A549 (cell line): ENCODE measurements at regions not wholly inside any gene's neighbourhood (a gene's known extent, or its start where the extent isn't known, plus 50 kb on each side); places are given as distances from the start of the nearest gene placed in this dataset.

Experiments used
- ATAC-seq, 2 experiments: fragments of 200-7000 bp in 1 of 2; fragments of >200 bp in 1 of 2; cut with Nextera tagmentation in 1 of 2; cut with Tn5 transposase in 1 of 2; 3 replicates each; pipeline versions ENCODE4 v1.8.0 to v1.9.1; 2018 to 2020; ENCODE audit warnings: mild to moderate bottlenecking in 1 of 2, moderate library complexity in 1 of 2
- CTCF ChIA-PET: fragments of 300-600 bp; sonication (Branson Sonifier 250); formaldehyde crosslinking; extraction: SDS; loops from one replicate; lab custom pipeline; 2021; ENCODE audit warnings: antibody characterized with exemption, inconsistent platforms; lab: Yijun Ruan, JAX
- POLR2A ChIA-PET: fragments of 350-600 bp; formaldehyde crosslinking; extraction: SDS; loops from one replicate; lab custom pipeline; 2021; ENCODE audit warnings: antibody characterized with exemption, inconsistent platforms; lab: Yijun Ruan, JAX
- DNase-seq, 2 experiments: peaks; one replicate each; pipeline versions ENCODE4 v3.0.0 to v3.0.0-alpha.2; 2011 to 2016; ENCODE audit warnings: low read depth in 1 of 2, low spot score in 1 of 2
- FAIRE-seq: peaks from 2 replicates; lab custom pipeline; 2011; peaks lifted over from hg19 to GRCh38; lab: Jason Lieb, UNC
- H3K27ac ChIP-seq, 2 experiments: fragments of >200 bp; sonication (Bioruptor Twin); formaldehyde crosslinking; 3 replicates each; pipeline ENCODE4 v1.5.1; 2016 to 2017
- H3K4me1 ChIP-seq: fragments of >200 bp; sonication (Bioruptor Twin); formaldehyde crosslinking; 3 replicates; pipeline ENCODE4 v1.6.1; 2016
- H3K4me2 ChIP-seq: fragments of >200 bp; sonication (Bioruptor Twin); formaldehyde crosslinking; 3 replicates; pipeline ENCODE4 v1.6.1; 2016
- H3K4me3 ChIP-seq: fragments of >200 bp; sonication (Bioruptor Twin); formaldehyde crosslinking; 3 replicates; pipeline ENCODE4 v1.5.1; 2016
- H3K9me3 ChIP-seq: fragments of >200 bp; sonication (Bioruptor Twin); formaldehyde crosslinking; 3 replicates; pipeline ENCODE4 v1.6.1; 2016
- BHLHE40 ChIP-seq: IDR thresholded peaks from 2 replicates; pipeline ENCODE4 v1.6.1; 2012; ENCODE audit warnings: low read depth, low read length, inconsistent platforms
- CHD4 ChIP-seq: fragments of 200-600 bp; sonication (generic); IDR thresholded peaks from 2 replicates; pipeline ENCODE4 v1.6.1; 2016; ENCODE audit warnings: antibody characterized with exemption, mild to moderate bottlenecking, borderline replicate concordance
- ELK1 ChIP-seq: fragments of 150-350 bp; IDR thresholded peaks from 2 replicates; pipeline ENCODE4 v1.6.1; 2014; ENCODE audit warnings: low read depth, mild to moderate bottlenecking, low read length
- ESRRA ChIP-seq: fragments of 150-350 bp; IDR thresholded peaks from 2 replicates; pipeline ENCODE4 v1.6.1; 2014; ENCODE audit warnings: mild to moderate bottlenecking, low read length, borderline replicate concordance
- FOSL2 ChIP-seq, 2 experiments: fragments of 450-650 bp in 1 of 2; fragments of >200 bp in 1 of 2; sonication (Bioruptor Twin) in 1 of 2; formaldehyde crosslinking; IDR thresholded peaks; 2 replicates each; pipeline versions ENCODE4 v1.5.0 to v1.6.1; 2016 to 2020; ENCODE audit warnings: mild to moderate bottlenecking in 1 of 2, moderate library complexity in 1 of 2
- HDAC2 ChIP-seq: fragments of 200-600 bp; sonication (generic); IDR thresholded peaks from 2 replicates; pipeline ENCODE4 v1.6.1; 2016
- HEYL ChIP-seq: fragments of 250-450 bp; sonication (Bioruptor Pico); IDR thresholded peaks from 2 replicates; pipeline ENCODE4 v1.8.0; 2021; ENCODE audit warnings: mild to moderate bottlenecking, moderate library complexity
- HMGXB4 ChIP-seq: fragments of 250-450 bp; sonication (Bioruptor Pico); IDR thresholded peaks from 2 replicates; pipeline ENCODE4 v1.5.0; 2021; ENCODE audit warnings: mild to moderate bottlenecking, moderate library complexity, borderline replicate concordance
- HOXB13 ChIP-seq: fragments of 250-450 bp; sonication (Bioruptor Pico); IDR thresholded peaks from 2 replicates; pipeline ENCODE4 v1.5.0; 2020; ENCODE audit warnings: low read depth, mild to moderate bottlenecking, moderate library complexity
- HOXB5 ChIP-seq: fragments of 250-450 bp; sonication (Bioruptor Pico); IDR thresholded peaks from 2 replicates; pipeline ENCODE4 v1.5.0; 2020; ENCODE audit warnings: mild to moderate bottlenecking, moderate library complexity
- JUN ChIP-seq, 2 experiments: fragments of >200 bp; sonication (Bioruptor Twin); formaldehyde crosslinking; IDR thresholded peaks; 2 replicates in 1 of 2; 3 replicates in 1 of 2; pipeline ENCODE4 v1.6.1; 2016 to 2017
- JUNB ChIP-seq: fragments of >200 bp; sonication (Bioruptor Twin); formaldehyde crosslinking; IDR thresholded peaks from 2 replicates; pipeline ENCODE4 v1.6.1; 2016
- MAFK ChIP-seq: fragments of 450-650 bp; IDR thresholded peaks from 2 replicates; pipeline ENCODE4 v1.6.1; 2014; ENCODE audit not compliant: partially characterized antibody
- MAX ChIP-seq: IDR thresholded peaks from 2 replicates; pipeline ENCODE4 v1.6.1; 2012
- PHF8 ChIP-seq: fragments of 200-600 bp; sonication (generic); IDR thresholded peaks from 2 replicates; pipeline ENCODE4 v1.6.1; 2016; ENCODE audit warnings: low read depth, mild to moderate bottlenecking, antibody characterized with exemption, moderate library complexity, borderline replicate concordance
- POLR2A ChIP-seq: IDR thresholded peaks from 2 replicates; pipeline ENCODE4 v1.6.1; 2012; ENCODE audit warnings: mild to moderate bottlenecking, low read length
- RARB ChIP-seq: fragments of 250-450 bp; sonication (Bioruptor Pico); IDR thresholded peaks from 2 replicates; pipeline ENCODE4 v1.8.0; 2021; ENCODE audit warnings: mild to moderate bottlenecking, moderate library complexity
- RCOR1 ChIP-seq: fragments of 150-350 bp; IDR thresholded peaks from 2 replicates; pipeline ENCODE4 v1.6.1; 2014; ENCODE audit warnings: antibody characterized with exemption, low read length, low read depth
- RFX5 ChIP-seq: fragments of 450-650 bp; IDR thresholded peaks from 2 replicates; pipeline ENCODE4 v1.7.1; 2014; ENCODE audit warnings: antibody characterized with exemption, mild to moderate bottlenecking, moderate library complexity
- RNF2 ChIP-seq: fragments of 200-600 bp; sonication (generic); IDR thresholded peaks from 2 replicates; pipeline ENCODE4 v1.6.1; 2016; ENCODE audit warnings: low read depth, mild to moderate bottlenecking, antibody characterized with exemption, moderate library complexity, borderline replicate concordance
- SREBF2 ChIP-seq: fragments of 450-650 bp; IDR thresholded peaks from 2 replicates; pipeline ENCODE4 v1.6.1; 2014; ENCODE audit warnings: mild to moderate bottlenecking, moderate library complexity
- TP53 ChIP-seq: fragments of 250-450 bp; sonication (Bioruptor Pico); IDR thresholded peaks from 2 replicates; pipeline ENCODE4 v1.5.0; 2021; ENCODE audit warnings: mild to moderate bottlenecking, moderate library complexity
- ZC3H11A ChIP-seq: fragments of 450-650 bp; IDR thresholded peaks from 2 replicates; pipeline ENCODE4 v1.6.1; 2014; ENCODE audit warnings: antibody characterized with exemption, mild to moderate bottlenecking
- WGBS: methylation state at CpG from one replicate; pipeline ENCODE4 v1.1.6; 2017; ENCODE audit errors: missing lambda C conversion rate; 5-methylcytosine and 5-hydroxymethylcytosine counted together
- TF ChIP-seq, protein P1 (sequence below): IDR thresholded peaks from 2 replicates; pipeline ENCODE4 v1.6.1; 2012
- TF ChIP-seq, protein P2 (sequence below): fragments of 450-650 bp; IDR thresholded peaks from 2 replicates; pipeline ENCODE4 v1.6.1; 2014; ENCODE audit warnings: antibody characterized with exemption
- TF ChIP-seq, protein P3 (sequence below): fragments of >200 bp; sonication (Bioruptor Twin); formaldehyde crosslinking; IDR thresholded peaks from 3 replicates; pipeline ENCODE4 v1.6.1; 2016

GRCh38 chr5:124089578-124089977 lies 577.6 kb downstream of the CSNK1G3 start:
- 33% methylated on average over 2 of the region's 2 CpGs for WGBS
- no peak for DNase-seq
- Histone ChIP-seq H3K4me2 (no peak overlapping the region), H3K27ac (no peak overlapping the region), H3K9me3 (no peaks in the 10 kb centered on the region), H3K4me3 (no peak overlapping the region), H3K4me1 (no peaks in the 10 kb centered on the region)
- no peak for ATAC-seq
- ChIA-PET POLR2A (no interaction called here), CTCF (no interaction called here)
- TF ChIP-seq HMGXB4 (CRISPR knock-in tag): no peak
- TF ChIP-seq HDAC2: no peak
- no peak for TF ChIP-seq MAFK
- TF ChIP-seq JUN (IDR thresholded peaks at IDR 0.05): no peak
- no peak for TF ChIP-seq POLR2A
- no peak for TF ChIP-seq SREBF2
- no peak for TF ChIP-seq ELK1
- FAIRE-seq: no peak

- no peaks in the 10 kb centered on the region for H3K9me3 ChIP-seq
- no peaks in the 10 kb centered on the region for H3K4me1 ChIP-seq
- ATAC-seq: no peak
- no peak for FAIRE-seq
- POLR2A ChIA-PET: no interaction called here
- H3K4me3 ChIP-seq: no peak overlapping the region
- DNase-seq: no peak
- H3K27ac ChIP-seq: no peak overlapping the region
- no peak for TF ChIP-seq ELK1
- no peak for TF ChIP-seq BHLHE40
- TF ChIP-seq, protein P1, sequence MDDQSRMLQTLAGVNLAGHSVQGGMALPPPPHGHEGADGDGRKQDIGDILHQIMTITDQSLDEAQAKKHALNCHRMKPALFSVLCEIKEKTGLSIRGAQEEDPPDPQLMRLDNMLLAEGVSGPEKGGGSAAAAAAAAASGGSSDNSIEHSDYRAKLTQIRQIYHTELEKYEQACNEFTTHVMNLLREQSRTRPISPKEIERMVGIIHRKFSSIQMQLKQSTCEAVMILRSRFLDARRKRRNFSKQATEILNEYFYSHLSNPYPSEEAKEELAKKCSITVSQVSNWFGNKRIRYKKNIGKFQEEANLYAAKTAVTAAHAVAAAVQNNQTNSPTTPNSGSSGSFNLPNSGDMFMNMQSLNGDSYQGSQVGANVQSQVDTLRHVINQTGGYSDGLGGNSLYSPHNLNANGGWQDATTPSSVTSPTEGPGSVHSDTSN: no peak
- no peak for TF ChIP-seq HDAC2
- TF ChIP-seq, protein P2, sequence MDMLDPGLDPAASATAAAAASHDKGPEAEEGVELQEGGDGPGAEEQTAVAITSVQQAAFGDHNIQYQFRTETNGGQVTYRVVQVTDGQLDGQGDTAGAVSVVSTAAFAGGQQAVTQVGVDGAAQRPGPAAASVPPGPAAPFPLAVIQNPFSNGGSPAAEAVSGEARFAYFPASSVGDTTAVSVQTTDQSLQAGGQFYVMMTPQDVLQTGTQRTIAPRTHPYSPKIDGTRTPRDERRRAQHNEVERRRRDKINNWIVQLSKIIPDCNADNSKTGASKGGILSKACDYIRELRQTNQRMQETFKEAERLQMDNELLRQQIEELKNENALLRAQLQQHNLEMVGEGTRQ: no peak
- no peak for TF ChIP-seq HOXB13
- no peak for TF ChIP-seq ESRRA
- no peak for TF ChIP-seq HEYL (CRISPR knock-in tag)
- TF ChIP-seq ZC3H11A: no peak
- no peak for TF ChIP-seq FOSL2 (IDR thresholded peaks at IDR 0.05)
- no peak for TF ChIP-seq FOSL2 (CRISPR knock-in tag; IDR thresholded peaks at IDR 0.05)
- TF ChIP-seq, all 56 proteins: peak for 0
- no peak overlapping the region for H3K4me2 ChIP-seq
- CTCF ChIA-PET: no interaction called here
- 23% methylated on average over 5 of the region's 5 CpGs for WGBS
These were observed 576.5 kb downstream of the CSNK1G3 start for GRCh38 chr5:124088289-124089032.

DNA sequence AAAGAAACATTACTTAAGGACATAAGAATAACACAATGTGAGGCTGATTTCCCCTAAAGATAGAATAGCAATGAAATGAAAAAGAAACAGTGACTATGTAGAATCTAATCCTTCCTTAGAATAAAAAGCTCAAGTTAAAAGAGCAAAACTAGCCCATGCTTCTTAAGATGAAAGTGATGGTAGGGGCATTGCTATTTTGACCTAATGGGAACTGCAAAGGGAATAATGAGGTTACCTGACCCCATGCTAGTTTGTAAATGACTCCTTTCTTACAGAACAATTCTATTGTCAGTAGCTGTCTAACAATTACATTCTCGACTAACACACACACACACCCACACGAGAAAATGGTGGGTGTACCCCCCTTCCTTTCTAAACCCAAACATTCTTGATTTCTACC lies 575.8 kb downstream of the CSNK1G3 start:
- Histone ChIP-seq H3K4me3 (no peak overlapping the region), H3K4me1 (no peaks in the 10 kb centered on the region), H3K9me3 (no peaks in the 10 kb centered on the region), H3K27ac (no peak overlapping the region), H3K4me2 (no peak overlapping the region)
- ChIA-PET POLR2A (no interaction called here), CTCF (no interaction called here)
- DNase-seq (no peak), FAIRE-seq (no peak), ATAC-seq (no peak)
- WGBS: 20% methylated on average over 2 of the region's 2 CpGs
- TF ChIP-seq MAX: no peak
- TF ChIP-seq PHF8: no peak
- no peak for TF ChIP-seq RCOR1
- TF ChIP-seq, protein P2: no peak
- TF ChIP-seq, protein P3, sequence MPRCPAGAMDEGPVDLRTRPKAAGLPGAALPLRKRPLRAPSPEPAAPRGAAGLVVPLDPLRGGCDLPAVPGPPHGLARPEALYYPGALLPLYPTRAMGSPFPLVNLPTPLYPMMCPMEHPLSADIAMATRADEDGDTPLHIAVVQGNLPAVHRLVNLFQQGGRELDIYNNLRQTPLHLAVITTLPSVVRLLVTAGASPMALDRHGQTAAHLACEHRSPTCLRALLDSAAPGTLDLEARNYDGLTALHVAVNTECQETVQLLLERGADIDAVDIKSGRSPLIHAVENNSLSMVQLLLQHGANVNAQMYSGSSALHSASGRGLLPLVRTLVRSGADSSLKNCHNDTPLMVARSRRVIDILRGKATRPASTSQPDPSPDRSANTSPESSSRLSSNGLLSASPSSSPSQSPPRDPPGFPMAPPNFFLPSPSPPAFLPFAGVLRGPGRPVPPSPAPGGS: no peak
- no peak for TF ChIP-seq ESRRA
- no peak for TF ChIP-seq RFX5
- TF ChIP-seq HOXB5 (CRISPR knock-in tag): no peak
- TF ChIP-seq CHD4: no peak
- no peak for TF ChIP-seq JUNB
- TF ChIP-seq HDAC2: no peak
- TF ChIP-seq RARB (CRISPR knock-in tag): no peak
- TF ChIP-seq RNF2: no peak
- TF ChIP-seq TP53: no peak
